Right renal pelvis (tissue), 4 donors: ENCODE measurements at regions not wholly inside any gene's neighbourhood (a gene's known extent, or its start where the extent isn't known, plus 50 kb on each side); places are given as distances from the start of the nearest gene placed in this dataset.

ENCODE experiments used
- DNase-seq, 4 donors: peaks; one replicate each; pipeline ENCODE4 v3.0.0-alpha.2; 2013; ENCODE audit warnings: low read depth in 4 of 4, low spot score in 3 of 4, missing footprints in 1 of 4

GRCh38 chr2:160715428-160715827 lies 221.8 kb upstream of the RBMS1 start:
- DNase-seq, result no peak

- no peak for DNase-seq
Observed at GRCh38 chr2:160719116-160719515, 225.5 kb upstream of the RBMS1 start.

- DNase-seq, result no peak
Observed at GRCh38 chr2:160720098-160720497, 226.5 kb upstream of the RBMS1 start.

- DNase-seq, result no peak
Observed at GRCh38 chr2:160721089-160722040, 227.8 kb upstream of the RBMS1 start.

GRCh38 chr2:160726046-160726445 lies 232.4 kb upstream of the RBMS1 start:
- DNase-seq, result no peak

GRCh38 chr2:160730296-160730995 lies 236.8 kb upstream of the RBMS1 start:
- peak in 2 of 4 donors; percentile 10 to 12 for DNase-seq

GRCh38 chr2:160731415-160731814 lies 237.8 kb upstream of the RBMS1 start:
- DNase-seq, result no peak

GRCh38 chr2:160731856-160732255 lies 238.2 kb upstream of the RBMS1 start:
- no peak for DNase-seq

GRCh38 chr2:160735696-160736095 lies 242.1 kb upstream of the RBMS1 start:
- no peak for DNase-seq

- no peak for DNase-seq
Observed at GRCh38 chr2:160736148-160737028, 242.8 kb upstream of the RBMS1 start.

- no peak for DNase-seq
Observed at GRCh38 chr2:160737247-160737646, 243.6 kb upstream of the RBMS1 start.

- DNase-seq, result no peak
Observed at GRCh38 chr2:160741271-160741670, 247.7 kb upstream of the RBMS1 start.

- DNase-seq, result no peak
Observed at GRCh38 chr2:160741815-160742214, 248.2 kb upstream of the RBMS1 start.

GRCh38 chr2:160742667-160743066 lies 249.1 kb upstream of the RBMS1 start:
- DNase-seq, result no peak

- DNase-seq, result no peak
Observed at GRCh38 chr2:160747501-160748170, 254.0 kb upstream of the RBMS1 start.

- no peak for DNase-seq
Observed at GRCh38 chr2:160751021-160751420, 257.4 kb upstream of the RBMS1 start.

GRCh38 chr2:160752475-160753330 lies 259.1 kb upstream of the RBMS1 start:
- no peak for DNase-seq

- no peak for DNase-seq
Observed at GRCh38 chr2:160753331-160753654, 259.7 kb upstream of the RBMS1 start.

GRCh38 chr2:160753960-160754359 lies 260.4 kb upstream of the RBMS1 start:
- no peak for DNase-seq

- no peak for DNase-seq
Observed at GRCh38 chr2:160756481-160756880, 262.9 kb upstream of the RBMS1 start.
